GM10266 (cell line): ENCODE measurements at regions not wholly inside any gene's neighbourhood (a gene's known extent, or its start where the extent isn't known, plus 50 kb on each side); places are given as distances from the start of the nearest gene placed in this dataset.
"Not testable (repeated sequence)": the region's sequence is repeated elsewhere in the genome, so short reads cannot be mapped to it uniquely, and the experiment has no call there.

Experiments used
- DNase-seq: peaks from one replicate; pipeline ENCODE4 v3.0.0; 2012; ENCODE audit errors: extremely low spot score
- CTCF ChIP-seq: IDR thresholded peaks from 2 replicates; pipeline ENCODE4 v1.5.1; 2012; ENCODE audit warnings: mild to moderate bottlenecking, low read depth; ENCODE audit not compliant: control insufficient read depth, insufficient read depth; ENCODE audit errors: missing control alignments

DNA sequence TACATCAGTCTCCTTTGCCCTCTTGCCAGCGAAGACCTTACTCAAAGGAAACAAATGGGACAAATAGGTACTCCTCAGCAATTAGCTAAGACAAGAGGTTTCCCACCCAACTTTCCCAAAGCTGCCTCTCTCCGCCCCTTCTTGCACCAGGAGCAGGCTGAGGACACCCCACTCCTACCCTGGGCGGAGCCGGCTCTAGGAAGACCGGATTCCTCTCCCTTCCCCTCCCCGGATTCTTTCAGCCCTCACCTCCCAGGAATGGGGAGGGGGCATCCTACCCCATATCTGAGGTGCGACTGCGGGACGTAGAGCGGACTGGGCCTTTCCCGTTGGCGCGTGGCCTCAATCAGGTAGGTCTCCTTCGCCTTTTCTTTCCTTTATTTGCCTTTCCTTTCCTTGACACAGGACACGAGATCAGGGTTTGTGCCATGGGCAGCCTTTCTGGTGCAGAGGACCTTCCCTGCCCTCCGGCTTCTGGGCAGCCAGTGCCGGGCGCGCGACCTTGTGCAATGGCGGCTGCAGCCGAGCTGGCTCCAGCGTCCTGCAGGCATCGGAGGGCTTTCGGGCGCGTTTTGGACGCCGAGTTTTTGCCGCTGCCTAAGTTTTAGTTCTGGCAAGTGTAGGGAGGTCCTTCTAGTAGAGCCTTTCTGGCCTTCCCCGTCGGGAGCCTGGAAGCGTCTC is 279.9 kb downstream of the PLS3 start:
- not testable (repeated sequence) for DNase-seq

DNA sequence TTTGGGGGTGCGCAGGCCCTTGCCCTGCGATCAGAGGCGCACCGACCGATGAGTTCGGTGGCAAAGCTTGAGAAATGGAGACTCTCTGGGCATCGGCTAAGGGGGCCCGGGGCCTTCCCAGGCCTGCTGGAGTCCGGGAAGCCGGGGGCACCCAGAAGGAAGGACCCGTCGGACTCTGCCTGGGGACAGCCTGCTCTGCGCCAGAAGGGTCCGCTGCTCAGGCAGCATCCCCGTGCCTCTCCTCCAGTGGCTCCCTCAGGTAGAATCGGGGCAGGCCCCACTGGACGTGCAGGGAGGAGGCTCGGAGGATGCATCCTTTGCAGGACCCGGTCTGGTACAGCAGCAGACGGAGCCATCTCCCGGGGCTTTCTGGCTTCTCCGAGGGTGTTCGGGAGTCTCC is 290.0 kb downstream of the PLS3 start:
- not testable (repeated sequence) for DNase-seq

GRCh38 chrX:115853260-115853659 is 292.3 kb downstream of the PLS3 start:
- not testable (repeated sequence) for DNase-seq

GRCh38 chrX:115881170-115881569 is 289.4 kb upstream of the AGTR2 start:
- not testable (repeated sequence) for DNase-seq

DNA sequence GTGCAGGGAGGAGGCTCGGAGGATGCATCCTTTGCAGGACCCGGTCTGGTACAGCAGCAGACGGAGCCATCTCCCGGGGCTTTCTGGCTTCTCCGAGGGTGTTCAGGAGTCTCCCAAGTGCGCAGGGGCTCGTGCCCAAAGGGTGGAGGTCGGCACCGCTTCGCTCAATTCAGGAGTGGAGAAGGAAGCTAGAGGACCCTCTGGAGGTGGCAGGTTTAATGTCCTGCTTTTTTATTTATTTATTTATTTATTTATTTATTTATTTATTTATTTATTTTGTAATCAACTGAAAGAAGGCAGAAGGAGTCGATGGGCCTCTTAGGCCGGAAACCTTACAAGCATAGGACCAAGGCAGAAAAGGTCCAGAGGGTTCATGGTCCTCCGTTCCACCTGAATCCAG is 286.4 kb upstream of the AGTR2 start:
- not testable (repeated sequence) for DNase-seq

DNA sequence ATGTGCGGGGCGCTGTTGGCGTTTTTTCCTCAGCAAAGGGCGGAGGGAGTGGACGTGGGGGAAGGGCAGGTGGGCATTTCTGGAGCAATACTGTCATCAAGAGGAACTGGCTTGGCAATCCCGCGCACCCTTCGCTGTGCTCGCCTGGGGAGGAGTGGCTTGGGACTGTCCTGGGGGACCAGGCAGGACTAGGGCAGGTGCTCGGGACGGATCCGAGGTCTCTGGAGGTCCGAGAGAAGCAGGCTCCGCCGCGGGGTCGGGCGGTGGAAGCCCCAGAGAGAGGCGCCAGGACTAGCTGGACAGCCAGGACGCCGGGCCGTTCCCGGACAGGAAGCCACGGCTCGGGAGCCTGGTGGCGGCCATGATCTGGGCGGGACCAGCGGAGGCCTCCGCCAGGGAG is 282.5 kb upstream of the AGTR2 start:
- not testable (repeated sequence) for DNase-seq

GRCh38 chrX:115888519-115888918 is 282.0 kb upstream of the AGTR2 start:
- DNase-seq: not testable (repeated sequence)

GRCh38 chrX:115889121-115889890 is 281.2 kb upstream of the AGTR2 start:
- TF ChIP-seq CTCF: no peak
- no peak for DNase-seq

- no peak for TF ChIP-seq CTCF
- DNase-seq: no peak
Measured at GRCh38 chrX:115892056-115892708, 278.4 kb upstream of the AGTR2 start.

DNA sequence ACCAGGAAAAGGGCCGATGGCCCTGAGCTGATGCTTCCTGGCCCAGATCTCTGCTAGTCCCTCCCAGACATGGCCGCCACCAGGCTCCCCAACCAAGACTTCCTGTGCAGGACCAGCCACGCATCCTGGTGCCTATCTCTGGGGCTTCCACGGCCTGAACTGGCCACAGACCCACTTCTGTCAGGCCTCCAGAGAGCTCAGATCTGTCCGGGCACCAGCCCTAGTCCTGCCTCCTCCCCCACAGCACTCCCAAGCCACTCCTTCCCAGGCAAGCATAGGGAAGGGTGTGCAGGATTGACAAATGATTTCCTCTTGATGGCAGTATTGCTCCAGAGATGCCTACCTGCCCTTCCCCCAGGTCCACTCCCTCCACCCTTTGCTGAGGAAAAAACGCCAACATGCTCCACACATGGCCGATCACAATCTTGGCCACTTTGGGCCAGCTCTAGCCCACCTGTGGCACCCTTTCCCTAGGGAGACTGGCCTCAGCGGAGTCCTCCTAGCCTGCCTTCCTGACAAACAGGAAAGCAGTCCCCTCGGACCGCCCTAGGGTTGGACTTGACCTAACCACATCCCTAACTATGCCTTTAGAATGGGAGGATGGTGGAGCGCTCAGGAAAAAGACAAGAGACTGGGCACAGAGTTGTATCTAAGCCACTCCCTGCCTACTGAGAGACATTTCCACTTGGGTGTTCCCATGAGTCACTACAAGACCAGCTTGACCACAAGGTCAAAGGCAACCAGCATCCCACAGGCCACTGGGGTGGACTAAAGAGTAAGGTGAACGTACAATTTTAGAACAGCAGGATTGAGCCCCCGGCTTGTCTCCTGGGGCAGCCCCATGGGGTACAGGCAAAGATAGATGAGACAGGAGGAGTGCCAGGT is 277.5 kb upstream of the AGTR2 start:
- DNase-seq: no peak
- TF ChIP-seq CTCF: no peak

DNA sequence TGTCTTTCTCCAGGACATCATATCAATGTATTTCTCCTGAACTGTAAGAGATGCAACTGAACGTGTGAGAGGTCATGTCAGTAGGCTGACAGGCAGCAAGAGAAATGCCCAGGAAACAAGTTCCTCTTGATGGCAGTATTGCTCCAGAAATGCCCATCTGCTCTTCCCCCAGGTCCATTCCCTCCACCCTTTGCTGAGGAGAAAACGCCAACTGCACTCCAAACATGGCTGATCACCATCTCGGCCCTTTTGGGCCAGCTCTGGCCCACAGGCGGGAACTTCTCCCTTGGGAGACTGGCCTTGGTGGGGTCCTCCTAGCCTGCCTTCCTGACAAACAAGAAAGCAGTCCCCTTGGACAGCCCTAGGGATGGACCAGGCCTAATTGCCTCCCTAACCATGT is 276.5 kb upstream of the AGTR2 start:
- DNase-seq: no peak
- no peak for TF ChIP-seq CTCF
